NOMO-1 (cell line): ENCODE measurements at regions not wholly inside any gene's neighbourhood (a gene's known extent, or its start where the extent isn't known, plus 50 kb on each side); places are given as distances from the start of the nearest gene placed in this dataset.

Experiments
- DNase-seq, 2 experiments: peaks; one replicate each; lab custom pipeline; 2025; ENCODE audit not compliant: unreplicated experiment in 2 of 2; lab: John Stamatoyannopoulos, UW

DNA sequence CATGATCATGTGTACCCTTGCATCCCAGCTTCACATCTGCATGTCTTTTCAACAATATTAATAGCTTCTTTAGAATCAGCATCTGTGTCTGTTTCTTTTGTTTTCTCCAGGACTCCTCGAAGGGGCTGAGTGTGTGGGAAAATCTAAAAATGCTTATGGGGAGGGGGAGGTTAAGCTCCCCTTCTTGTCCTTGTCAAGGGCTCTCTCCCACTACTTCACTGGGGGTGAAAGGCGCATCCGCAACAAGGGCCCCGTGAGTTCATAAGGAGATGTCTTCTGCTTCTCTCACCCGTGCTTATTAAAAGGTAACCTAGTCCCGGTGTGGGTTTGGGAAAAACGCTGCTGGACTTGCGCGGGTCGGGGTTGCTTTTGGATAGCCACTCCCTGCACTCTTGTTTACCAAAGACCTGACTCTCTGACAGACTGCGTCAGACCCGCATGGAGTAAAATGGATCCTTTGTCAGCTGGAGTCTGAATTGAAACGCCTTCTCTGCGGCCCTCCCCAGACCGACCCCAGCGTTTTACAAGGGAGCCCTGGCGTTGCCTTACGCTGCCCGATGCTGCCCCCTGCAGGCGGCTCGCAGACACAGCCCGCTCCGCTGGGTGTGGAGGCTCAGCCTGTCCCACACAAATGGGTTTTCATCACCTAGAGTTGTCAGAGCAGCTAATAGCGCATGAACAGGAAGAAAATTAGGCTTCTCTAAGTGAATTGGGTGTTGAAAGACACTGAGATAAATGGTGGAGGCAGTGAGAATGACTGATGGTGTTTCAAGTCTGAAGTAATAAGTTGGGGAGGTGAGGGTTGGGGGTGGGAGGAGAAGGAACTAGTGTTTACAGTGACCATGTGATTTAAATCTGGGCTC lies 53.8 kb downstream of the IER5 start:
- DNase-seq: peak; percentile 85 to 90

- DNase-seq: no peak
These were observed 54.8 kb downstream of the IER5 start for GRCh38 chr1:181143102-181143859.

DNA sequence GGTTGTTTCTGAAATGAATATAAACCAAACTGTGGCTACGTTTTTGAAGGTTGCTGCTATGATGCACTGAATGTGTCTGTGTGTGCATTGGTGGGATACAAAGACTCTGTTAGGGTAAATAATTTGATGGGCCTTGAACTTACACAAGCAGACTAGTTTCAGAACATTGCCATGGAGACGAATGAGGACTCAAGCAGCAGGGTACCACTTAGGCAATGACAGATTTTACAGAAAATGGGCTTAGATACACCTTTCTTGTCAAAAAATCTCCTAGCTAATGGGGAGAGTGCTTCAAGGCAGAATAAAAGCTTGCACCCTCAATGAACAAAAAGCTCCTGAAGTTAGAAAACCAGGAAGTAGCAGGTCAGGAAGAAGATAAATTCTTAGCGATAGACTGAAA lies 55.7 kb downstream of the IER5 start:
- no peak for DNase-seq

GRCh38 chr1:181148636-181149035 lies 60.1 kb downstream of the IER5 start:
- DNase-seq: no peak

- peak; percentile 65 for DNase-seq
These were observed 61.0 kb downstream of the IER5 start for GRCh38 chr1:181149326-181150125.

GRCh38 chr1:181150273-181150672 lies 61.8 kb downstream of the IER5 start:
- DNase-seq: no peak

GRCh38 chr1:181150842-181151241 lies 62.3 kb downstream of the IER5 start:
- DNase-seq: no peak

DNA sequence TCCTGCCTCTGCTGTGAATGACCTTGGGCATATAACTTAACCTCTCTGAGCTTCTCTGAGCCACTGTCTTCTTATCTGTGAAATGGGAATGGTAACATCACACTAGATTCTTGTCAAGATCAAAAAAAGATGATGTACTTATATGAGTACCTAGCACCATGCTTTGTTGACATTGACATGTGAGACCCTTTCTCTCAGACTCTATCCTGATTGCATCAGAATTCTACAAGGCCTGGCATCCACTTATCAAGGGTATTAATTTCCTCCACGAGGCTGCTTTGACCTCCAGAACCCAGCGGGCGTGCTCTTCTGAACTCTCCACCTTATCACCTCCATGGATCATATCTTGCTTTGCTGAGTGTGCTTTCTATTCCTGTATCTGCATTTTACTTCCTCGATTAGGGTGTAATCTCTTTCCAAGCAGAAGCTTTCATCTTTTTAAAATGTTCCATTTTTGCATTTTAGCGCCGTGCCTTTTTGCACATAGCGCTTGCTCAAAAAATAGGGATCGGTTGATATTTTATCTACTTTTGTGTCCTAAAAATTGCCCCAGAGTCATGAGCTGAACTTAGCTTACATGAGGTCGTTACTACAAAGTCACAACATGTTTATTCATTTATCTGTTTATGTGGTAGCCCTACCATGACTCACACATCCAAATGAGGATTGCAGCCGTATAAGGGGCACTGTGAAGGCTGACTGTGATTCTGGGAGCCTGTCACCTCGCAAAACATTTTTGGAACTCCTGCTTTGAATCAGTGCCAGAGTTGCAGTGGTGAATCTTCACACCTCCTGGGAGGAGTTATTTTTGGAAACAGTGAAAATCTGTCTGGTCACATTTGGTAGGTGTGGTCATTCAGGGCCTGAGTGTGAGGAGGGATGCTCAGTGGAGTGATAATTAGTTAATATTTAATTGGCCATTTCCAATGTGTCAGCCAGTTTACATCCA lies 63.2 kb downstream of the IER5 start:
- DNase-seq: no peak

- peak; percentile 90 to 96 for DNase-seq
These were observed 64.6 kb downstream of the IER5 start for GRCh38 chr1:181152892-181153633.

- no peak for DNase-seq
These were observed 65.1 kb downstream of the IER5 start for GRCh38 chr1:181153634-181153961.

DNA sequence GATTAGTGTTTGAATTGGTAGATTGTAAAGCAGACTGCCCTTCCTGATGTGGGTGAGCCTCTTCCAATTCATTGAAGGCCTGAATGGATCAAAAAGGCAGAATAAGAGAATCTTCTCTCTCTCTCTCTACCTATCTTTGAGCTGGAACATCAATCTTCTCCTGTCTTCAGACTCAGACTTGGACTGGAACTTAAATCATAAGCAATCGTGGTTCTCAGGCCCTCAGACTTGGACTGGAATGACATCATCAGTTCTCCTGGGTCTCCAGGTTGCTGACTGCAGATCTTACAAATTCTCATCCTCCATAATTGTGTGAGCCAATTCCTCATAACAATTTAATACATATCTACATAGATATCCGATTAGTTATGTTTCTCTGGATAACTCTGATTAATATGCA lies 66.8 kb downstream of the IER5 start:
- no peak for DNase-seq

DNA sequence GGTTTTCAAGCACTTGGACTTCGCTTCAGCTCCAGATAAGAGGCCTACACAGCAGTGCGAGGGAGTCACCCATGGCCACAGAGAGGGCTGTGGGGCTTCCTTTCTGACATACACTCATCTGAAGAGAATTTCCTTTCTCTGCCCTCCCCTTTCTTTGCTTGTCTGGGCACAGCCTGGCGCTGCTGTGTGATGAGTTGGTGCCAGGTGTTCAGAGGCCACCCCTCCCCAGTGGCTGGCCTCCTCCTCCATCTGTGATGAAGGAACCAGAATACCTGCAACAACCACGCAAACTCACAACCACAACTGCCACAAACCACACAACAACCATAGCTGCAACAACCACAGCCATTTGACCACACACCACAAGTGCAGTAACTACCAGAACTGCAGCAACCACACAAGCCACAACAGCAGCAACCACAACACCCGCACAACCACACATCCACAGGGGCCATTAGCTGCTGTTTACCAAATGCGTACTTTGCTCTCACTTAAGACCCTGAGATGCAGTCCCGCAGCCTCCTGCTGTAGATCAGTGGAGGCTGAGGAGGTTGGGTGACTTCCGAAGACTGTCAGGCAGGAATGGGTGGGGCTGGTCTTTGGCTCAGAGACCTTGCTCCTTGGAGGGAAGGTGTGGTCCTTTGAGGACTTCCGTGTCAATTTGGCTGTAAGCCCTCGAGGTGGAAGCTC lies 71.1 kb downstream of the IER5 start:
- no peak for DNase-seq

DNA sequence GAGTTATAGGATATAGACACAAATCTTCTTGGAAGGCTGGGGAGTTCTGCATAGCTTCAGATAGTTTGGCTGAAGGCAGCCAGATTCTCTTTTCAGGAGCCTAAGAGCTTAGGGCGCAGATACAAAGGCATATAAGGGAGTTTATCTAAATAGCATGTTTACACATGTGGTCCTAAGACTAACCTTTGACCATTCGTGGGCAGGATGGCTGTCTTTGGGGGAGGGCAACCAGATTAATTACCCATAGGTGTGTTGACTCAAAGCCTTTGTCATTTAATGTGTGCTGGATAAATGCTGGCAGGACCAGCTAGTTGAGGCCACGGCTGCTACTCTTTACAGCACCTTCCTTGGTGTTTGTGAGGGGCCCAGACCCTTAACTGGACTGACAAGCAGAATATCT lies 71.8 kb downstream of the IER5 start:
- DNase-seq: no peak

DNA sequence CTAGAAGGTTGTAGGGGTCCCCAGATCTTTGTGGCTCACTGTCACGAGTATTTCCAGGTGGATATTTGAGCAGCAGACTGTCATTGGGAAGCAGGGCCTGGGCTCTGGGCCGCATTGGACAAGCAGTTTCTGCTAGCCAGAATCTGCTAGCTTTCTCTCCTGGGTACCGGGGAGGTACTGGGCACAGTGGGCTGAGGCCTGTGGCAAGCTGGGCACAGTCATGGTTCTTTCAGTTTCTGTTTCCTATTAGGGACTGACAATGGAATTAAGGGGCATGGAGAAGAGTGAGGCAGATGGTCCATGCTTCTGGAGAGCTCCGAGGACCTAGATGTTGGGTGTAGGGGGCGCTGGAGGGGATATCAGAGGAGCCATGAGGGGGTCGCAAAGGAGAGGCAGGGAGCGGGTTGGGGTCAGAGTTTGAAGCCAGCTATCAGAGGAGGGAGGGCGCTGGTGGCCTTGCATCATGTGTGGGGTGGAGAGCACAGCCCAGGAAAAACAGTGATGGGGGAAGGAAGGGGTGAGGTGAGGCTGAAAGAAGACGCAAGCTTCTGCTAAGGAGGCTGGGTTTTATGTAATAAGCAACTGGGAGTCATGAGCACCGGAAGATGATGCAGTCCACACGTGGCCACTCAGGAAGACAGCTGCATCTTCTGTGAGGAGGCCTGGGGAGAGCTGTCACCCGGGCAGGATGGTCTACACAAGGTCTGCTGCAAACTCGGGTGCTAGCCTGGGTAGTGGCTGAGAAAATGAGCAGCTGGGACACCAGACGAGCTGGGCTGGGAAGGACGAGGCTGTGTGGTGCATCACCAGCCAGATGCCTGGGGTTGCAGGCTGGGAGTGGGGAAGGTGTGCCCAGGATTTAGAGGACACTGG lies 72.7 kb downstream of the IER5 start:
- DNase-seq: peak; percentile 21 to 35

DNA sequence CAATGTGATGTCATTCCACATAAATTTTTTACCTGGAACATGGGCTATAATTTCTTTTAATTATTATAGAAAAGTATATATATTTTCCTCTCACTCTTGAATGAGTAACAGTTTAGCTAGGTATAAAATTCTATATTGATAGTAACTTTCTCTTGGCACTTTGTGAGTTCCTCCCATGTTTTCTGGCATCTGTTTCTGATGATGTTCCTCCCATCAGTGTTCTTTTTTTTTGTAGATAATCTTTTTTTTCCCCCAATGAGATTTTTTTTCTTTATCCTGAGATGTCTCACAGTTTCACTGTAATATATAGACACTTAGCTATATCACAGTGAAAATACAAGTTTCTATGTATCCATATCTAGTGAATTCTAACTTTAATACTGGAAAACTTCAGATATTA lies 75.2 kb downstream of the IER5 start:
- DNase-seq: no peak

- peak; percentile 64 to 84 for DNase-seq
These were observed 78.1 kb downstream of the IER5 start for GRCh38 chr1:181166377-181167196.

DNA sequence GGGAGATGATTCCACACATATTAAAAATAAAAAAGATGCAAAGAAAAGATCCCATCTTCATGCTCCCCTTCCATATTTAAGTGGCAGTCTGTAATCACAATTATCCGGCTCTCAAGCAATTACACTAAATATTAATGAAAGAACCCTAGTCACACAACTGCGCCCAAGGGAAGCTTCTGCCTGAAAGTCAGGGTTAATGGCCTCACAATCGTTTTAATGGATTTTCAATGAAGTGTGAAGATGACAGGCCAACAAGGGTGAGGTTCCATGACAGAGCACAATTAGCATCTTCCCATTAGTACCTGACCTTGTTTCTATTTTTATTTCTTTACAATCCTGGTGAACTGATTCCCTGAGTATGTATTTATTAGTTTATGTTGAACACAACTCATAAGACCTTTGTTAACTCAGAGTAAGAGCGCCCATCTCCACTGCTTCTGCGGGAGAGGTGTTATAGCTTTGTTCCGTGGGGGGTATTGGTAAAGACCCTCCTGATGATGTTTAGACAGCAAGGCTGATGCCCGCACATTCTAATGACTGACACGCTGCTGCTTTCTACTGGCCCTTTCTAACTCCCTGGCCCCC lies 80.9 kb downstream of the IER5 start:
- no peak for DNase-seq
